ENCODE measurements at regions not wholly inside any gene's neighbourhood (a gene's known extent, or its start where the extent isn't known, plus 50 kb on each side); places are given as distances from the start of the nearest gene placed in this dataset.

- TF ChIP-seq POLR2A (IDR thresholded peaks at IDR 0.05): no peak
- TF ChIP-seq, protein P1, sequence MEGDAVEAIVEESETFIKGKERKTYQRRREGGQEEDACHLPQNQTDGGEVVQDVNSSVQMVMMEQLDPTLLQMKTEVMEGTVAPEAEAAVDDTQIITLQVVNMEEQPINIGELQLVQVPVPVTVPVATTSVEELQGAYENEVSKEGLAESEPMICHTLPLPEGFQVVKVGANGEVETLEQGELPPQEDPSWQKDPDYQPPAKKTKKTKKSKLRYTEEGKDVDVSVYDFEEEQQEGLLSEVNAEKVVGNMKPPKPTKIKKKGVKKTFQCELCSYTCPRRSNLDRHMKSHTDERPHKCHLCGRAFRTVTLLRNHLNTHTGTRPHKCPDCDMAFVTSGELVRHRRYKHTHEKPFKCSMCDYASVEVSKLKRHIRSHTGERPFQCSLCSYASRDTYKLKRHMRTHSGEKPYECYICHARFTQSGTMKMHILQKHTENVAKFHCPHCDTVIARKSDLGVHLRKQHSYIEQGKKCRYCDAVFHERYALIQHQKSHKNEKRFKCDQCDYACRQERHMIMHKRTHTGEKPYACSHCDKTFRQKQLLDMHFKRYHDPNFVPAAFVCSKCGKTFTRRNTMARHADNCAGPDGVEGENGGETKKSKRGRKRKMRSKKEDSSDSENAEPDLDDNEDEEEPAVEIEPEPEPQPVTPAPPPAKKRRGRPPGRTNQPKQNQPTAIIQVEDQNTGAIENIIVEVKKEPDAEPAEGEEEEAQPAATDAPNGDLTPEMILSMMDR (IDR thresholded peaks at IDR 0.05): no peak
Measured at GRCh38 chr10:70990681-70991080, 102.3 kb upstream of the PCBD1 start.
